Left kidney (tissue), 1 donor: ENCODE measurements at regions not wholly inside any gene's neighbourhood (a gene's known extent, or its start where the extent isn't known, plus 50 kb on each side); places are given as distances from the start of the nearest gene placed in this dataset.
A peak's percentile ranks its signal among the peaks of the same experiment; 100 is the strongest.
"Not testable (repeated sequence)": the region's sequence is repeated elsewhere in the genome, so short reads cannot be mapped to it uniquely, and the experiment has no call there.

ENCODE experiments used
- DNase-seq: peaks from one replicate; pipeline ENCODE4 v3.0.0-alpha.2; 2013

- no peak for DNase-seq
These were observed 110.2 kb upstream of the EGFLAM start for GRCh38 chr5:38148021-38148625.

GRCh38 chr5:38143384-38143783 is 115.0 kb upstream of the EGFLAM start:
- no peak for DNase-seq

GRCh38 chr5:38141665-38142064 is 116.7 kb upstream of the EGFLAM start:
- DNase-seq = no peak

GRCh38 chr5:38138574-38138973 is 119.8 kb upstream of the EGFLAM start:
- no peak for DNase-seq

- peak; percentile 15 for DNase-seq
These were observed 122.8 kb upstream of the EGFLAM start for GRCh38 chr5:38135486-38136039.

- DNase-seq = peak; percentile 37
These were observed 123.5 kb upstream of the EGFLAM start for GRCh38 chr5:38134810-38135209.

- DNase-seq = not testable (repeated sequence)
These were observed 124.1 kb upstream of the EGFLAM start for GRCh38 chr5:38134294-38134693.

- no peak for DNase-seq
These were observed 126.7 kb upstream of the EGFLAM start for GRCh38 chr5:38131686-38132085.

GRCh38 chr5:38124321-38124720 is 134.0 kb upstream of the EGFLAM start:
- no peak for DNase-seq

- DNase-seq = no peak
These were observed 136.9 kb upstream of the EGFLAM start for GRCh38 chr5:38121420-38121819.

GRCh38 chr5:38119836-38120235 is 138.5 kb upstream of the EGFLAM start:
- no peak for DNase-seq

- peak; percentile 40 for DNase-seq
These were observed 140.4 kb upstream of the EGFLAM start for GRCh38 chr5:38117784-38118479.

GRCh38 chr5:38115318-38115827 is 143.0 kb upstream of the EGFLAM start:
- no peak for DNase-seq

- no peak for DNase-seq
These were observed 144.5 kb upstream of the EGFLAM start for GRCh38 chr5:38113880-38114279.

- DNase-seq = no peak
These were observed 144.9 kb upstream of the EGFLAM start for GRCh38 chr5:38113456-38113855.

- DNase-seq = no peak
These were observed 145.4 kb upstream of the EGFLAM start for GRCh38 chr5:38112938-38113337.

- no peak for DNase-seq
These were observed 148.2 kb upstream of the EGFLAM start for GRCh38 chr5:38110130-38110529.

- no peak for DNase-seq
These were observed 151.3 kb upstream of the EGFLAM start for GRCh38 chr5:38107096-38107495.

- no peak for DNase-seq
These were observed 152.6 kb upstream of the EGFLAM start for GRCh38 chr5:38105801-38106200.

GRCh38 chr5:38105231-38105570 is 153.2 kb upstream of the EGFLAM start:
- no peak for DNase-seq

- DNase-seq = no peak
These were observed 153.7 kb upstream of the EGFLAM start for GRCh38 chr5:38104497-38105230.

- no peak for DNase-seq
These were observed 156.5 kb upstream of the EGFLAM start for GRCh38 chr5:38101897-38102296.
